K562 (cell line): ENCODE measurements at regions not wholly inside any gene's neighbourhood (a gene's known extent, or its start where the extent isn't known, plus 50 kb on each side); places are given as distances from the start of the nearest gene placed in this dataset.

Experiments used
- ATAC-seq: fragments of 200-7000 bp; cut with Tn5 transposase; 3 replicates; pipeline ENCODE4 v1.9.1; 2020; ENCODE audit warnings: moderate library complexity
- BruUV-seq: library from RNA; stranded (reverse); fragments of 400-500 nt; replicated peaks from 2 replicates; lab custom pipeline; 2021; lab: Mats Ljungman, UMichigan
- CTCF ChIA-PET: fragments of 300-600 bp; formaldehyde crosslinking; extraction: SDS; loops from one replicate; lab custom pipeline; 2021; ENCODE audit warnings: low intra/inter-chr PET ratio; lab: Yijun Ruan, JAX
- POLR2A ChIA-PET: fragments of 300-600, 350-650 bp; sonication (Branson Sonifier 250); formaldehyde crosslinking; extraction: SDS; loops from one replicate; lab custom pipeline; 2021; ENCODE audit warnings: antibody characterized with exemption, inconsistent platforms; lab: Yijun Ruan, JAX
- DNase-seq, 4 experiments: peaks; one replicate each; pipeline versions ENCODE4 v3.0.0 to v3.0.0-alpha.2; 2011 to 2018; ENCODE audit warnings: low spot score in 3 of 4, mixed read lengths in 3 of 4; ENCODE audit errors: extremely low read depth in 1 of 4
- FAIRE-seq: peaks from 2 replicates; lab custom pipeline; 2011; peaks lifted over from hg19 to GRCh38; lab: Jason Lieb, UNC
- H2AFZ ChIP-seq: 2 replicates; pipeline ENCODE4 v1.6.0; 2011; ENCODE audit warnings: low read depth, low read length, control low read depth, inconsistent platforms
- H3K27ac ChIP-seq: fragments of 200-600 bp; 3 replicates; pipeline ENCODE4 v1.8.0; 2011; ENCODE audit warnings: low read depth, mild to moderate bottlenecking, control low read depth, inconsistent platforms, low read length, moderate library complexity, mixed read lengths; ENCODE audit errors: extremely low read depth
- H3K27me3 ChIP-seq, 2 experiments: fragments of 300-600 bp in 1 of 2; 2 replicates in 1 of 2; 3 replicates in 1 of 2; pipeline versions ENCODE4 v1.6.0 to v1.8.0; 2011; ENCODE audit warnings: inconsistent platforms in 2 of 2, low read length in 2 of 2, mild to moderate bottlenecking in 1 of 2, mixed read lengths in 1 of 2, moderate library complexity in 1 of 2; ENCODE audit not compliant: control insufficient read depth in 2 of 2, insufficient read depth in 2 of 2
- H3K36me3 ChIP-seq: fragments of 300-600 bp; 3 replicates; pipeline ENCODE4 v1.8.0; 2011; ENCODE audit warnings: mild to moderate bottlenecking, low read length, inconsistent platforms; ENCODE audit not compliant: control insufficient read depth, insufficient read depth
- H3K4me1 ChIP-seq, 2 experiments: fragments of 200-600 bp in 1 of 2; replicated peaks in 1 of 2; 2 replicates in 1 of 2; 3 replicates in 1 of 2; pipeline versions ENCODE4 v1.5.1 to v1.8.0; 2011; ENCODE audit warnings: inconsistent platforms in 2 of 2, low read length in 2 of 2, mild to moderate bottlenecking in 1 of 2, mixed read lengths in 1 of 2, moderate library complexity in 1 of 2; ENCODE audit not compliant: control insufficient read depth in 2 of 2, insufficient read depth in 2 of 2
- H3K4me2 ChIP-seq: 2 replicates; pipeline ENCODE4 v1.6.1; 2011; ENCODE audit warnings: low read length, control low read depth, inconsistent platforms, mixed read lengths; ENCODE audit not compliant: insufficient read depth
- H3K4me3 ChIP-seq: fragments of 200-600 bp; sonication (generic), shearing (Covaris generic); 2 replicates; pipeline ENCODE4 v1.5.1; 2016; ENCODE audit warnings: control low read depth, inconsistent platforms
- H3K79me2 ChIP-seq: fragments of 200-600 bp; 3 replicates; pipeline ENCODE4 v1.8.0; 2011; ENCODE audit warnings: low read length, inconsistent platforms; ENCODE audit not compliant: control insufficient read depth, insufficient read depth
- H3K9ac ChIP-seq, 2 experiments: 2 replicates each; pipeline versions ENCODE4 v1.6.0 to v1.6.1; 2011; ENCODE audit warnings: low read depth in 2 of 2, low read length in 2 of 2, control low read depth in 1 of 2, inconsistent platforms in 1 of 2, mild to moderate bottlenecking in 1 of 2, mixed read lengths in 1 of 2; ENCODE audit not compliant: insufficient read depth in 1 of 2
- H3K9me1 ChIP-seq: one replicate; pipeline ENCODE4 v1.6.0; 2011; ENCODE audit warnings: inconsistent platforms, mild to moderate bottlenecking, low read length, moderate library complexity; ENCODE audit not compliant: control insufficient read depth, insufficient read depth
- H3K9me3 ChIP-seq: replicated peaks from 2 replicates; pipeline ENCODE4 v1.5.1; 2011; ENCODE audit warnings: low read depth, low read length, inconsistent platforms; ENCODE audit not compliant: control insufficient read depth, insufficient read depth
- H4K20me1 ChIP-seq: replicated peaks from 2 replicates; pipeline ENCODE4 v1.6.1; 2011; ENCODE audit warnings: low read length, inconsistent platforms, mixed read lengths; ENCODE audit not compliant: control insufficient read depth, insufficient read depth
- ARHGAP35 ChIP-seq: fragments of 450-650 bp; IDR thresholded peaks from 2 replicates; pipeline ENCODE4 v1.6.1; 2018; ENCODE audit not compliant: partially characterized antibody
- BDP1 ChIP-seq: IDR thresholded peaks from 3 replicates; pipeline ENCODE4 v1.6.1; 2011; ENCODE audit not compliant: insufficient read length, insufficient read depth
- BRF1 ChIP-seq: IDR thresholded peaks from 3 replicates; pipeline ENCODE4 v1.6.1; 2011; ENCODE audit warnings: borderline replicate concordance, mild to moderate bottlenecking; ENCODE audit not compliant: insufficient read length; ENCODE audit errors: extremely low read depth
- CBX2 ChIP-seq: fragments of 200-600 bp; sonication (generic); IDR thresholded peaks from one replicate; pipeline ENCODE4 v1.6.1; 2012; ENCODE audit warnings: mild to moderate bottlenecking, low read length, inconsistent platforms; ENCODE audit not compliant: insufficient read depth, poor library complexity, severe bottlenecking
- FOXP4 ChIP-seq: sonication (generic); formaldehyde crosslinking; IDR thresholded peaks from 2 replicates; pipeline ENCODE4 v1.8.0; 2022; ENCODE audit warnings: mild to moderate bottlenecking, missing genetic modification reagents, borderline replicate concordance
- GTF3C2 ChIP-seq: IDR thresholded peaks from 3 replicates; pipeline ENCODE4 v1.6.1; 2011; ENCODE audit warnings: borderline replicate concordance, mild to moderate bottlenecking, moderate library complexity; ENCODE audit not compliant: insufficient read length; ENCODE audit errors: extremely low read depth
- MCM7 ChIP-seq, 2 experiments: fragments of 450-650 bp; IDR thresholded peaks; 2 replicates each; pipeline ENCODE4 v1.6.1; 2016 to 2018
- NCOR1 ChIP-seq: fragments of 450-650 bp; IDR thresholded peaks from 2 replicates; pipeline ENCODE4 v1.6.1; 2016; ENCODE audit warnings: mild to moderate bottlenecking, moderate library complexity
- NRF1 ChIP-seq, 2 experiments: fragments of 450-650 bp; IDR thresholded peaks in 1 of 2; conservative IDR thresholded peaks in 1 of 2; 2 replicates each; pipeline ENCODE4 v1.6.1; 2014; ENCODE audit warnings: mild to moderate bottlenecking in 2 of 2
- TOE1 ChIP-seq, 2 experiments: fragments of 450-650 bp in 1 of 2; sonication (generic) in 1 of 2; formaldehyde crosslinking in 1 of 2; IDR thresholded peaks; 2 replicates each; pipeline versions ENCODE4 v1.7.1 to v1.8.0; 2016 to 2022; ENCODE audit warnings: borderline replicate concordance in 2 of 2, mild to moderate bottlenecking in 2 of 2, antibody characterized with exemption in 1 of 2, inconsistent platforms in 1 of 2, low read depth in 1 of 2, missing genetic modification reagents in 1 of 2, moderate library complexity in 1 of 2
- ZKSCAN8 ChIP-seq: fragments of 200-800 bp; sonication (Bioruptor generic); IDR thresholded peaks from 2 replicates; pipeline ENCODE4 v1.6.1; 2016; ENCODE audit warnings: missing genetic modification characterization, missing compliant biosample characterization
- ZMIZ1 ChIP-seq, 2 experiments: fragments of 150-350 bp in 1 of 2; IDR thresholded peaks; 2 replicates each; pipeline ENCODE4 v1.6.1; 2012 to 2016; ENCODE audit warnings: low read depth in 2 of 2, low read length in 2 of 2, mild to moderate bottlenecking in 1 of 2, moderate library complexity in 1 of 2
- ZNF384 ChIP-seq: IDR thresholded peaks from 2 replicates; pipeline ENCODE4 v1.6.1; 2012; ENCODE audit warnings: low read depth, low read length, improper control_type of control experiment
- ZNF445 ChIP-seq: fragments of 250-450 bp; sonication (Bioruptor Pico); IDR thresholded peaks from 2 replicates; pipeline ENCODE4 v1.4.0; 2020; ENCODE audit warnings: low read depth, mild to moderate bottlenecking, moderate library complexity
- whole genome bisulfite sequencing: fragments of 100-300 bp; shearing (Covaris generic); methylation state at CpG from one replicate; pipeline ENCODE4 v1.1.6; 2016; ENCODE audit warnings: low coverage, mixed read lengths; ENCODE audit not compliant: insufficient coverage; ENCODE audit errors: missing lambda C conversion rate; 5-methylcytosine and 5-hydroxymethylcytosine counted together
- in situ Hi-C: fragments of 300-500 bp; cut with MboI; formaldehyde crosslinking; loops from 4 replicates; pipeline ENCODE4 v1.15.0; 2018; ENCODE audit warnings: inconsistent platforms, mixed read lengths
- intact Hi-C: fragments of 100-400 bp; cut with micrococcal nuclease; formaldehyde crosslinking; loops from 2 replicates; pipeline ENCODE4 v1.14.2; 2022

GRCh38 chr5:25255128-25255527 is 610.4 kb upstream of the CDH10 start:
- Histone ChIP-seq H3K9me3 (no peaks in the 10 kb centered on the region; the same call in 1 of the 2 replicates), H3K4me1 (no peaks in the 10 kb centered on the region), H3K9ac (no peak overlapping the region), H3K27me3 (no peaks in the 10 kb centered on the region), H3K9me1 (no peaks in the 10 kb centered on the region), H4K20me1 (no peaks in the 10 kb centered on the region), H2AFZ (no peak overlapping the region), H3K4me3 (no peak overlapping the region), H3K79me2 (no peaks in the 10 kb centered on the region), H3K36me3 (no peaks in the 10 kb centered on the region), H3K27ac (no peak overlapping the region), H3K4me2 (no peak overlapping the region)
- DNase-seq, result no peak
- ChIA-PET POLR2A (no interaction called here), CTCF (no interaction called here)
- BruUV-seq, result no TSS peak
- 0% methylated on average over 1 of the region's 1 CpG for WGBS
- in situ Hi-C loops, result no loop called here
- intact Hi-C loops, result no loop called here
- ATAC-seq, result no peak
- no peak for FAIRE-seq
- TF ChIP-seq TOE1 (IDR thresholded peaks at IDR 0.05; ENCODE audit: borderline replicate concordance), result no peak
- no peak for TF ChIP-seq TOE1 (CRISPR knock-in tag; IDR thresholded peaks at IDR 0.05; ENCODE audit: borderline replicate concordance, low read depth)
- no peak for TF ChIP-seq ARHGAP35
- TF ChIP-seq ZNF384, result no peak
- TF ChIP-seq FOXP4 (CRISPR knock-in tag), result no peak
- TF ChIP-seq NRF1 (conservative IDR thresholded peaks at IDR 0.05 in 1 of 2, IDR thresholded peaks at IDR 0.05 in 1 of 2), result no peak
- TF ChIP-seq BDP1, result no peak
- TF ChIP-seq GTF3C2, result no peak
- TF ChIP-seq ZMIZ1 (IDR thresholded peaks at IDR 0.05; ENCODE audit: low read depth in 2 of 2, low read length in 2 of 2), result no peak
- no peak for TF ChIP-seq ZNF445 (CRISPR knock-in tag)
- TF ChIP-seq BRF1, result no peak
- no peak for TF ChIP-seq ZKSCAN8
- TF ChIP-seq NCOR1, result no peak
- no peak for TF ChIP-seq CBX2
- no peak for TF ChIP-seq MCM7 (IDR thresholded peaks at IDR 0.05)
